ENCODE measurements at regions not wholly inside any gene's neighbourhood (a gene's known extent, or its start where the extent isn't known, plus 50 kb on each side); places are given as distances from the start of the nearest gene placed in this dataset.

DNA sequence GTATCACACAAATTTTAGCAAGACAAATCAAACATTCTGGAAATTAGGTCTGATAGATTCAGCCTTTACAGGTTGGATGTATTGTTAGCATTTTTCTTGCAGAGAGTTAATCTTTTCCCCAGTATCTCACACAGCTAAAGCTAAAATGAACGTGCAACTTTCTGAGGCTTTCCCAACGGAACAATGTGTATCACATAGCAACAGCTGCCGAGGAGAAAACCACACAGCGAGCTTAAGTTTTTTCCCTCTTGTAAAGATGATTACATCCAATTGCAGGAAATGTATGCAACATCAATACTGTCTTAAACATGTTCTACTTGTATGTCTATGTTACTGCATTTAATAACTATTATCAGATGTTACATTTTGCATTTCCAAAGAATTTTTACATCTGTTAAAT, 182.2 kb downstream of the CCDC59 start:
- TF ChIP-seq, protein P1, sequence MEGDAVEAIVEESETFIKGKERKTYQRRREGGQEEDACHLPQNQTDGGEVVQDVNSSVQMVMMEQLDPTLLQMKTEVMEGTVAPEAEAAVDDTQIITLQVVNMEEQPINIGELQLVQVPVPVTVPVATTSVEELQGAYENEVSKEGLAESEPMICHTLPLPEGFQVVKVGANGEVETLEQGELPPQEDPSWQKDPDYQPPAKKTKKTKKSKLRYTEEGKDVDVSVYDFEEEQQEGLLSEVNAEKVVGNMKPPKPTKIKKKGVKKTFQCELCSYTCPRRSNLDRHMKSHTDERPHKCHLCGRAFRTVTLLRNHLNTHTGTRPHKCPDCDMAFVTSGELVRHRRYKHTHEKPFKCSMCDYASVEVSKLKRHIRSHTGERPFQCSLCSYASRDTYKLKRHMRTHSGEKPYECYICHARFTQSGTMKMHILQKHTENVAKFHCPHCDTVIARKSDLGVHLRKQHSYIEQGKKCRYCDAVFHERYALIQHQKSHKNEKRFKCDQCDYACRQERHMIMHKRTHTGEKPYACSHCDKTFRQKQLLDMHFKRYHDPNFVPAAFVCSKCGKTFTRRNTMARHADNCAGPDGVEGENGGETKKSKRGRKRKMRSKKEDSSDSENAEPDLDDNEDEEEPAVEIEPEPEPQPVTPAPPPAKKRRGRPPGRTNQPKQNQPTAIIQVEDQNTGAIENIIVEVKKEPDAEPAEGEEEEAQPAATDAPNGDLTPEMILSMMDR (IDR thresholded peaks at IDR 0.05; ENCODE audit: borderline replicate concordance, insufficient read depth, low read depth, low read length), result no peak
- no peak overlapping the region for H3K4me3 ChIP-seq (ENCODE audit: low read depth, low read length)

DNA sequence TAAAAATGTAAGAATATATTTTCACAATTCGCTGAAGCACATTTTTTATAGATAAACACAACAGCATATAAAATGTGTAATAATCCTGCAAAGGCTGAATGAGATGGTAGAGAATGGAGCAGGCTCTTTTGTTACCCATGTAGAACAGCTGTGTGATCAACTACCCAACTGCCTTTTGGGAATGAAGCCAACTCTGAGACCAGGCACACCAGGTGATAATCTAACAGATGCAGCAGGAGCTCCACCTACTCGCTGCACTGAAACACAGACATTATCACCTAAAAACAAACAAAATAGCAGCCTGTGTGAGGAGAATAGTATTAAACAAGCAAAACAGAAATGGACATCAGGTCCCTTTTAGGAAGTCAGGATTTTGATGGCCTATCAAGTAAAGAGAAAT, 183.3 kb downstream of the CCDC59 start:
- H3K4me3 ChIP-seq (ENCODE audit: low read depth, low read length), result no peak overlapping the region
- TF ChIP-seq, protein P1 (IDR thresholded peaks at IDR 0.05; ENCODE audit: borderline replicate concordance, insufficient read depth, low read depth, low read length), result no peak

DNA sequence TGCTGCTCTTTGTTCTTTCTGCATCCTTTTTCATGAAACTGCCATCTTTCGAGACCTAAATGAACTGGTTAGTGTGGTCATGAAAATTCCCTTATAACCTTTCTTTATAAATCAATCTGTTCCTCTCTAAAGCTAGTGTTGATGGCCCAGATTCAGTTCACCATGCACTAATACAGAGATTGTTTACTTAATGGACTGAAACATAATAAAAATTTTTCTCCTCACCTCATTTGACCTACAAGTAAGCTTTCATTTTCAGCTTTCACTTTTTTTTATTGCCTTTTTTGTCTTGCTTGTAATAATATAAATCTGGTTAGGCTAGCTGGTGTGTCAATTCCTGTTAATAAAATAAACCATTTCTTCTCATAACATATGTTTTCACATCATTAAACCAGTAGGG, 183.8 kb downstream of the CCDC59 start:
- TF ChIP-seq, protein P1 (IDR thresholded peaks at IDR 0.05; ENCODE audit: borderline replicate concordance, insufficient read depth, low read depth, low read length), result no peak
- H3K4me3 ChIP-seq (ENCODE audit: low read depth, low read length), result no peak overlapping the region

- H3K4me3 ChIP-seq (ENCODE audit: low read depth, low read length), result no peak overlapping the region
- TF ChIP-seq, protein P1 (IDR thresholded peaks at IDR 0.05; ENCODE audit: borderline replicate concordance, insufficient read depth, low read depth, low read length), result no peak
These were observed 209.1 kb downstream of the CCDC59 start for GRCh38 chr12:82149045-82149444.

GRCh38 chr12:82146740-82147139, 211.4 kb downstream of the CCDC59 start:
- TF ChIP-seq, protein P1 (IDR thresholded peaks at IDR 0.05; ENCODE audit: borderline replicate concordance, insufficient read depth, low read depth, low read length), result no peak
- no peak overlapping the region for H3K4me3 ChIP-seq (ENCODE audit: low read depth, low read length)

- TF ChIP-seq, protein P1 (IDR thresholded peaks at IDR 0.05; ENCODE audit: borderline replicate concordance, insufficient read depth, low read depth, low read length), result no peak
- no peak overlapping the region for H3K4me3 ChIP-seq (ENCODE audit: low read depth, low read length)
These were observed 213.7 kb downstream of the CCDC59 start for GRCh38 chr12:82144505-82144904.

DNA sequence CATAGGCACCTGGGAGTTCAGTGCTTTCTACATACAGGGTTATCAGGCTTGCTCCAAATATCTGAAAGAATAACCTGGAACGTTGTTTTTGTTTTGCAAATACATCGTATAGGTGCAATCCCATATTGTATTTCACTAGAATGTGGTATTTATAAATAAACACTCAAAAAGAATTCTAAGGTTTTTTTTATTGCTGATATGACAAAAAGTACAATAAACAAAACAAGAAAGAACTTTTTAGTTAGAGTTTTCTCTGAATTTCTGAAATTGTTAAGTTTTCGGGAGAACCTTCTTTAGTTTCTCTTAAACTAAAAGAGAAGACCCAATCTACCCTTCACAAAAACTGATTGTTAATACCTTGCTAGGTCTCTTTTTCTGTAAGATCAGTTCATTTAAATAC, 225.8 kb downstream of the CCDC59 start:
- no peak overlapping the region for H3K4me3 ChIP-seq (ENCODE audit: low read depth, low read length)
- TF ChIP-seq, protein P1 (IDR thresholded peaks at IDR 0.05; ENCODE audit: borderline replicate concordance, insufficient read depth, low read depth, low read length), result no peak

Data from GM12875 (cell line).